ENCODE measurements at regions not wholly inside any gene's neighbourhood (a gene's known extent, or its start where the extent isn't known, plus 50 kb on each side); places are given as distances from the start of the nearest gene placed in this dataset.

- H3K4me3 ChIP-seq (ENCODE audit: low read depth, low read length), result no peak overlapping the region
- no peak for TF ChIP-seq CTCF (IDR thresholded peaks at IDR 0.05; ENCODE audit: control insufficient read depth, extremely low read depth, insufficient read depth)
- no peak for DNase-seq (ENCODE audit: low read depth)
These were observed 402.4 kb upstream of the ID2 start for GRCh38 chr2:8279506-8279905.

- H3K4me3 ChIP-seq (ENCODE audit: low read depth, low read length), result no peak overlapping the region
- no peak for DNase-seq (ENCODE audit: low read depth)
- no peak for TF ChIP-seq CTCF (IDR thresholded peaks at IDR 0.05; ENCODE audit: control insufficient read depth, extremely low read depth, insufficient read depth)
These were observed 400.6 kb upstream of the ID2 start for GRCh38 chr2:8281234-8281633.

- DNase-seq (ENCODE audit: low read depth), result no peak
- H3K4me3 ChIP-seq (ENCODE audit: low read depth, low read length), result no peak overlapping the region
- no peak for TF ChIP-seq CTCF (IDR thresholded peaks at IDR 0.05; ENCODE audit: control insufficient read depth, extremely low read depth, insufficient read depth)
These were observed 399.7 kb upstream of the ID2 start for GRCh38 chr2:8281950-8282857.

- DNase-seq (ENCODE audit: low read depth), result no peak
- no peak overlapping the region for H3K4me3 ChIP-seq (ENCODE audit: low read depth, low read length)
These were observed 399.0 kb upstream of the ID2 start for GRCh38 chr2:8282858-8283252.

GRCh38 chr2:8285081-8285480, 396.8 kb upstream of the ID2 start:
- no peak for DNase-seq (ENCODE audit: low read depth)
- H3K4me3 ChIP-seq (ENCODE audit: low read depth, low read length), result no peak overlapping the region
- no peak for TF ChIP-seq CTCF (IDR thresholded peaks at IDR 0.05; ENCODE audit: control insufficient read depth, extremely low read depth, insufficient read depth)

More at GRCh38 chr2:8282858-8283252, 399.0 kb upstream of the ID2 start:
- no peak for TF ChIP-seq CTCF (IDR thresholded peaks at IDR 0.05; ENCODE audit: control insufficient read depth, extremely low read depth, insufficient read depth)

- no peak for DNase-seq (ENCODE audit: low read depth)
- no peak overlapping the region for H3K4me3 ChIP-seq (ENCODE audit: low read depth, low read length)
- no peak for TF ChIP-seq CTCF (IDR thresholded peaks at IDR 0.05; ENCODE audit: control insufficient read depth, extremely low read depth, insufficient read depth)
These were observed 396.0 kb upstream of the ID2 start for GRCh38 chr2:8285898-8286297.

GRCh38 chr2:8288206-8288605, 393.6 kb upstream of the ID2 start:
- no peak for TF ChIP-seq CTCF (IDR thresholded peaks at IDR 0.05; ENCODE audit: control insufficient read depth, extremely low read depth, insufficient read depth)
- H3K4me3 ChIP-seq (ENCODE audit: low read depth, low read length), result no peak overlapping the region
- DNase-seq (ENCODE audit: low read depth), result no peak
